SK-N-SH (cell line): ENCODE measurements at regions not wholly inside any gene's neighbourhood (a gene's known extent, or its start where the extent isn't known, plus 50 kb on each side); places are given as distances from the start of the nearest gene placed in this dataset.

ENCODE experiments used
- CTCF ChIA-PET: fragments of 300-600, 350-600 bp; formaldehyde crosslinking; extraction: SDS; loops from one replicate; lab custom pipeline; 2021; lab: Yijun Ruan, JAX
- POLR2A ChIA-PET: fragments of 350-600 bp; sonication (Branson Sonifier 250); formaldehyde crosslinking; extraction: SDS; loops from one replicate; lab custom pipeline; 2020; ENCODE audit warnings: antibody characterized with exemption, inconsistent platforms; lab: Yijun Ruan, JAX
- DNase-seq: peaks from one replicate; pipeline ENCODE4 v3.0.0; 2012
- H2AFZ ChIP-seq: fragments of 200-600 bp; sonication (generic); 2 replicates; pipeline ENCODE4 v1.8.1; 2016; ENCODE audit warnings: antibody characterized with exemption, mild to moderate bottlenecking, low read depth
- H3F3A ChIP-seq: fragments of 200-600 bp; sonication (generic); replicated peaks from 2 replicates; pipeline ENCODE3; 2016; ENCODE audit warnings: antibody characterized with exemption, mild to moderate bottlenecking; ENCODE audit not compliant: insufficient read depth
- H3K27ac ChIP-seq, 2 experiments: fragments of 200-500 bp in 1 of 2; fragments of 200-600 bp in 1 of 2; sonication (Bioruptor generic) in 1 of 2; sonication (generic), shearing (Covaris generic) in 1 of 2; 2 replicates each; pipeline versions ENCODE4 v1.5.1 to v1.6.1; 2014 to 2016; ENCODE audit warnings: low read depth in 2 of 2, inconsistent platforms in 1 of 2, low read length in 1 of 2, mild to moderate bottlenecking in 1 of 2, mixed read lengths in 1 of 2
- H3K27me3 ChIP-seq: fragments of 200-600 bp; sonication (generic), shearing (Covaris generic); 2 replicates; pipeline ENCODE4 v1.6.1; 2016; ENCODE audit warnings: mixed run types; ENCODE audit not compliant: insufficient read depth
- H3K36me3 ChIP-seq, 2 experiments: fragments of 200-500 bp in 1 of 2; fragments of 200-600 bp in 1 of 2; sonication (Bioruptor generic) in 1 of 2; sonication (generic) in 1 of 2; replicated peaks in 1 of 2; 2 replicates each; pipeline versions ENCODE3 to v1.5.1; 2014 to 2016; ENCODE audit warnings: low read length in 1 of 2, mild to moderate bottlenecking in 1 of 2; ENCODE audit not compliant: insufficient read depth in 2 of 2, control insufficient read depth in 1 of 2
- H3K4me1 ChIP-seq, 2 experiments: fragments of 200-500 bp in 1 of 2; fragments of 200-600 bp in 1 of 2; sonication (Bioruptor generic) in 1 of 2; sonication (generic), shearing (Covaris generic) in 1 of 2; 2 replicates each; pipeline versions ENCODE4 v1.5.1 to v1.6.1; 2014 to 2016; ENCODE audit warnings: low read depth in 1 of 2, low read length in 1 of 2, mixed run types in 1 of 2; ENCODE audit not compliant: insufficient read depth in 2 of 2, control insufficient read depth in 1 of 2
- H3K4me2 ChIP-seq: fragments of 200-600 bp; sonication (generic), shearing (Covaris generic); 2 replicates; pipeline ENCODE4 v1.6.1; 2017; ENCODE audit warnings: mixed run types
- H3K4me3 ChIP-seq, 2 experiments: fragments of 200-500 bp in 1 of 2; fragments of 200-600 bp in 1 of 2; sonication (Bioruptor generic) in 1 of 2; sonication (generic), shearing (Covaris generic) in 1 of 2; 2 replicates each; pipeline versions ENCODE4 v1.5.1 to v1.8.1; 2014 to 2016; ENCODE audit warnings: low read depth in 2 of 2, inconsistent platforms in 1 of 2, low read length in 1 of 2, mild to moderate bottlenecking in 1 of 2, mixed read lengths in 1 of 2, moderate library complexity in 1 of 2
- H3K79me2 ChIP-seq: fragments of 200-600 bp; sonication (generic); 2 replicates; pipeline ENCODE4 v1.8.1; 2017; ENCODE audit warnings: mild to moderate bottlenecking; ENCODE audit not compliant: insufficient read depth
- H3K9ac ChIP-seq: fragments of 200-600 bp; sonication (generic); 2 replicates; pipeline ENCODE4 v1.6.1; 2017; ENCODE audit warnings: mixed run types
- H3K9me2 ChIP-seq: fragments of 200-600 bp; sonication (generic); 2 replicates; pipeline ENCODE4 v1.6.1; 2017; ENCODE audit warnings: mixed run types
- H3K9me3 ChIP-seq: fragments of 200-600 bp; sonication (generic); 2 replicates; pipeline ENCODE4 v1.6.1; 2017; ENCODE audit warnings: mixed run types, mild to moderate bottlenecking, moderate library complexity
- H4K20me1 ChIP-seq: fragments of 200-600 bp; sonication (generic); 2 replicates; pipeline ENCODE4 v1.6.1; 2017; ENCODE audit warnings: mild to moderate bottlenecking, mixed run types; ENCODE audit not compliant: insufficient read depth
- CHD2 ChIP-seq: fragments of 150-350 bp; IDR thresholded peaks from 2 replicates; pipeline ENCODE4 v1.6.1; 2018; ENCODE audit warnings: low read length; ENCODE audit not compliant: partially characterized antibody
- EZH2phosphoT487 ChIP-seq: fragments of 200-600 bp; sonication (generic); IDR thresholded peaks from 2 replicates; pipeline ENCODE4 v1.6.1; 2017; ENCODE audit warnings: low read depth, mixed run types, mild to moderate bottlenecking, antibody characterized with exemption, moderate library complexity, borderline replicate concordance
- FOSL2 ChIP-seq: IDR thresholded peaks from 2 replicates; pipeline ENCODE4 v1.4.0; 2012; ENCODE audit warnings: low read depth, mild to moderate bottlenecking, moderate library complexity, borderline replicate concordance
- FOXM1 ChIP-seq: IDR thresholded peaks from 2 replicates; pipeline ENCODE4 v1.4.0; 2012; ENCODE audit warnings: low read depth, mild to moderate bottlenecking
- GABPA ChIP-seq: IDR thresholded peaks from 2 replicates; pipeline ENCODE4 v1.4.0; 2012; ENCODE audit warnings: low read depth, mild to moderate bottlenecking
- GATA2 ChIP-seq: sonication (generic); formaldehyde crosslinking; IDR thresholded peaks from 2 replicates; pipeline ENCODE4 v1.5.0; 2020; ENCODE audit warnings: mild to moderate bottlenecking, missing genetic modification reagents
- MEF2A ChIP-seq: IDR thresholded peaks from 2 replicates; pipeline ENCODE4 v1.4.0; 2012; ENCODE audit warnings: low read depth, borderline replicate concordance
- NRF1 ChIP-seq: IDR thresholded peaks from 2 replicates; pipeline ENCODE4 v1.6.1; 2012; ENCODE audit warnings: low read depth, mild to moderate bottlenecking, low read length
- RFX5 ChIP-seq: IDR thresholded peaks from 2 replicates; pipeline ENCODE4 v1.6.1; 2012; ENCODE audit warnings: mild to moderate bottlenecking, improper control_type of control experiment, low read length
- SIN3A ChIP-seq: IDR thresholded peaks from 2 replicates; pipeline ENCODE4 v1.6.1; 2012; ENCODE audit warnings: low read depth, mild to moderate bottlenecking, low read length, moderate library complexity, borderline replicate concordance
- YY1 ChIP-seq: IDR thresholded peaks from 2 replicates; pipeline ENCODE4 v1.4.0; 2012; ENCODE audit warnings: low read depth, mild to moderate bottlenecking
- WGBS: methylation state at CpG from one replicate; pipeline ENCODE4 v1.1.6; 2017; ENCODE audit warnings: low lambda C conversion rate; 5-methylcytosine and 5-hydroxymethylcytosine counted together
- TF ChIP-seq, protein P1 (sequence below): fragments of 150-350 bp; IDR thresholded peaks from 2 replicates; pipeline ENCODE4 v1.6.1; 2016; ENCODE audit warnings: mild to moderate bottlenecking, low read depth, low read length
- TF ChIP-seq, protein P2 (sequence below): fragments of 150-350 bp; IDR thresholded peaks from 2 replicates; pipeline ENCODE4 v1.6.1; 2017; ENCODE audit warnings: antibody characterized with exemption, low read length, low read depth, borderline replicate concordance
- TF ChIP-seq, protein P3 (sequence below): IDR thresholded peaks from 2 replicates; pipeline ENCODE4 v1.4.0; 2012; ENCODE audit warnings: low read depth
- TF ChIP-seq, protein P4 (sequence below): fragments of 200-600 bp; sonication (generic); IDR thresholded peaks from 2 replicates; pipeline ENCODE4 v1.6.1; 2017; ENCODE audit warnings: antibody characterized with exemption, mild to moderate bottlenecking, moderate library complexity
- TF ChIP-seq, protein P5 (sequence below): IDR thresholded peaks from 2 replicates; pipeline ENCODE4 v1.4.0; 2012; ENCODE audit warnings: low read depth, borderline replicate concordance

DNA sequence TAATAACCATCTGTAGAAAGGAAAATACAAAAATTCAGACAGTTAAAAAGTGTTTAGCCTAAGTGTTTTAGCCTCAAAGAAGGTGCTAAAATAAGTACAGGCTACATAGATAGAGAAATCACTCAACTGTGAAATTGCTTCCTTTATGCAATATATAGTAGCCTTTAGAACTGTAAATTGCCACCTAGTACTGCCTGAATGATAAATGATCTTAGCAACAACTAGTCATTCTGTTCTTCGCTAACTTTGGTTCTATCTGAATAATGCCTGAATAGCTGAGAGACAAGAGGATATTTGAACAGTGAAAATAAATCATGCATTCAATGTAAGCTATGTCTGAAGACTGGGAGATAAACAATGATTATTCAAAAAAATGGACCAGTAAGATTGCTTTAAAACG is 603.3 kb upstream of the PTCHD4 start:
- CTCF ChIA-PET = interaction anchor here (0.5 kb wide), 1 partner anchor 968 kb away, joined by 3 read pairs; no protein-coding TSS in a partner anchor
- POLR2A ChIA-PET = no interaction called here

More for the DNA sequence above, 603.3 kb upstream of the PTCHD4 start:
- H3K36me3 ChIP-seq = no peaks in the 10 kb centered on the region
- H3K9me3 ChIP-seq = no peaks in the 10 kb centered on the region
- no peaks in the 10 kb centered on the region for H3K79me2 ChIP-seq
- no peaks in the 10 kb centered on the region for H4K20me1 ChIP-seq
- H3K27ac ChIP-seq = no peak overlapping the region
- H3K4me1 ChIP-seq = no peaks in the 10 kb centered on the region
- no peak for TF ChIP-seq RFX5
- TF ChIP-seq CHD2 = no peak
- TF ChIP-seq, protein P1, sequence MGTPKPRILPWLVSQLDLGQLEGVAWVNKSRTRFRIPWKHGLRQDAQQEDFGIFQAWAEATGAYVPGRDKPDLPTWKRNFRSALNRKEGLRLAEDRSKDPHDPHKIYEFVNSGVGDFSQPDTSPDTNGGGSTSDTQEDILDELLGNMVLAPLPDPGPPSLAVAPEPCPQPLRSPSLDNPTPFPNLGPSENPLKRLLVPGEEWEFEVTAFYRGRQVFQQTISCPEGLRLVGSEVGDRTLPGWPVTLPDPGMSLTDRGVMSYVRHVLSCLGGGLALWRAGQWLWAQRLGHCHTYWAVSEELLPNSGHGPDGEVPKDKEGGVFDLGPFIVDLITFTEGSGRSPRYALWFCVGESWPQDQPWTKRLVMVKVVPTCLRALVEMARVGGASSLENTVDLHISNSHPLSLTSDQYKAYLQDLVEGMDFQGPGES = no peak
- no peak for TF ChIP-seq SIN3A
- TF ChIP-seq GABPA = no peak
- TF ChIP-seq, protein P2, sequence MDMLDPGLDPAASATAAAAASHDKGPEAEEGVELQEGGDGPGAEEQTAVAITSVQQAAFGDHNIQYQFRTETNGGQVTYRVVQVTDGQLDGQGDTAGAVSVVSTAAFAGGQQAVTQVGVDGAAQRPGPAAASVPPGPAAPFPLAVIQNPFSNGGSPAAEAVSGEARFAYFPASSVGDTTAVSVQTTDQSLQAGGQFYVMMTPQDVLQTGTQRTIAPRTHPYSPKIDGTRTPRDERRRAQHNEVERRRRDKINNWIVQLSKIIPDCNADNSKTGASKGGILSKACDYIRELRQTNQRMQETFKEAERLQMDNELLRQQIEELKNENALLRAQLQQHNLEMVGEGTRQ = no peak
- TF ChIP-seq GATA2 (CRISPR knock-in tag) = no peak
- TF ChIP-seq, protein P3, sequence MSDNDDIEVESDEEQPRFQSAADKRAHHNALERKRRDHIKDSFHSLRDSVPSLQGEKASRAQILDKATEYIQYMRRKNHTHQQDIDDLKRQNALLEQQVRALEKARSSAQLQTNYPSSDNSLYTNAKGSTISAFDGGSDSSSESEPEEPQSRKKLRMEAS = no peak
- no peak for TF ChIP-seq NRF1
- TF ChIP-seq FOXM1 = no peak
- TF ChIP-seq MEF2A = no peak
- no peak for TF ChIP-seq YY1
- no peak for TF ChIP-seq EZH2phosphoT487
- TF ChIP-seq, protein P4, sequence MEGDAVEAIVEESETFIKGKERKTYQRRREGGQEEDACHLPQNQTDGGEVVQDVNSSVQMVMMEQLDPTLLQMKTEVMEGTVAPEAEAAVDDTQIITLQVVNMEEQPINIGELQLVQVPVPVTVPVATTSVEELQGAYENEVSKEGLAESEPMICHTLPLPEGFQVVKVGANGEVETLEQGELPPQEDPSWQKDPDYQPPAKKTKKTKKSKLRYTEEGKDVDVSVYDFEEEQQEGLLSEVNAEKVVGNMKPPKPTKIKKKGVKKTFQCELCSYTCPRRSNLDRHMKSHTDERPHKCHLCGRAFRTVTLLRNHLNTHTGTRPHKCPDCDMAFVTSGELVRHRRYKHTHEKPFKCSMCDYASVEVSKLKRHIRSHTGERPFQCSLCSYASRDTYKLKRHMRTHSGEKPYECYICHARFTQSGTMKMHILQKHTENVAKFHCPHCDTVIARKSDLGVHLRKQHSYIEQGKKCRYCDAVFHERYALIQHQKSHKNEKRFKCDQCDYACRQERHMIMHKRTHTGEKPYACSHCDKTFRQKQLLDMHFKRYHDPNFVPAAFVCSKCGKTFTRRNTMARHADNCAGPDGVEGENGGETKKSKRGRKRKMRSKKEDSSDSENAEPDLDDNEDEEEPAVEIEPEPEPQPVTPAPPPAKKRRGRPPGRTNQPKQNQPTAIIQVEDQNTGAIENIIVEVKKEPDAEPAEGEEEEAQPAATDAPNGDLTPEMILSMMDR = no peak
- no peak for TF ChIP-seq FOSL2
- TF ChIP-seq, protein P5, sequence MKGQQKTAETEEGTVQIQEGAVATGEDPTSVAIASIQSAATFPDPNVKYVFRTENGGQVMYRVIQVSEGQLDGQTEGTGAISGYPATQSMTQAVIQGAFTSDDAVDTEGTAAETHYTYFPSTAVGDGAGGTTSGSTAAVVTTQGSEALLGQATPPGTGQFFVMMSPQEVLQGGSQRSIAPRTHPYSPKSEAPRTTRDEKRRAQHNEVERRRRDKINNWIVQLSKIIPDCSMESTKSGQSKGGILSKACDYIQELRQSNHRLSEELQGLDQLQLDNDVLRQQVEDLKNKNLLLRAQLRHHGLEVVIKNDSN = no peak
- TF ChIP-seq, all 33 proteins: peak for 0
- 4% methylated on average over 2 of the region's 2 CpGs for WGBS
- Histone ChIP-seq H3K27me3 (no peaks in the 10 kb centered on the region), H3K9me2 (no peaks in the 10 kb centered on the region), H3K4me3 (no peak overlapping the region), H3K4me2 (no peak overlapping the region), H3K9ac (no peak overlapping the region), H2AFZ (no peak overlapping the region), H3F3A (no peaks in the 10 kb centered on the region)
- no peak for DNase-seq
